ENCODE measurements at regions not wholly inside any gene's neighbourhood (a gene's known extent, or its start where the extent isn't known, plus 50 kb on each side); places are given as distances from the start of the nearest gene placed in this dataset.
"Not testable (repeated sequence)": the region's sequence is repeated elsewhere in the genome, so short reads cannot be mapped to it uniquely, and the experiment has no call there.

DNA sequence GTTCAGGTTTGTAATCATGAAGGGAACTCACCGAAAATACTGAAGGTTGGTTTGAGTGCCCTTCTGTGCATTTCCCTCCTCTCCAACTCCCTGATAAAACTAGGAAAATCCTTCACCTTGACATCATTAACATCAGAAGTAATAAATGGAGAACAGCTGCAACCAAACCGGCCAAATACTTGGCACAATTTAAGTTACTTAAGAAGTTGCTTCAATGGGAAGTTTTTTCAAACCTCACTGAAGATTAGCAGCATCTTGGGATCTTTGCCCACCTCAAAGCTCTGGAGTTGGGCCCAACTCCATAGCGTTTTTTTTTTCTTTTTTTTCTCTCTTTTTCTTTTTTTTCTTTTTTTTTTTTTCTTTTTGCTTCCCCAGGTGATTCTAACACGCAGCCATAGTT lies 784.8 kb downstream of the KCNA4 start:
- ATAC-seq (replicated peaks in 1 of 4), result no peak
- no peaks in the 10 kb centered on the region for H3K36me3 ChIP-seq (ENCODE audit: control insufficient read depth in 2 of 2, extremely low read depth in 1 of 2, insufficient read depth in 1 of 2, low read length in 1 of 2)
- WGBS (ENCODE audit: insufficient coverage), result 80% methylated on average over 1 of the region's 4 CpGs

GRCh38 chr11:29231586-29231985 lies 785.2 kb downstream of the KCNA4 start:
- no CpG with 5 or more reads among the region's 3 CpGs for WGBS (ENCODE audit: insufficient coverage)
- no peaks in the 10 kb centered on the region for H3K36me3 Mint-ChIP-seq
- ChIA-PET POLR2A (no interaction called here), CTCF (no interaction called here)
- no peak overlapping the region for H3K4me3 Mint-ChIP-seq
- DNase-seq, result no peak
- Histone ChIP-seq H3K4me1 (ENCODE audit: control insufficient read depth in 1 of 2, extremely low read depth in 1 of 2, insufficient read depth in 2 of 2, low read length in 2 of 2) (no peaks in the 10 kb centered on the region), H3K4me3 (ENCODE audit: control insufficient read depth in 1 of 2, extremely low read depth in 1 of 2, low read length in 1 of 2) (no peak overlapping the region), H3K27me3 (replicated peaks in 1 of 2; ENCODE audit: control insufficient read depth in 2 of 2, extremely low read depth in 1 of 2, insufficient read depth in 2 of 2, low read length in 1 of 2) (no peaks in the 10 kb centered on the region), H3K27ac (ENCODE audit: low read length) (no peak overlapping the region), H3K9me3 (no peaks in the 10 kb centered on the region), H3K36me3 (ENCODE audit: control insufficient read depth in 2 of 2, extremely low read depth in 1 of 2, insufficient read depth in 1 of 2, low read length in 1 of 2) (no peaks in the 10 kb centered on the region)
- no peak overlapping the region for H3K27ac Mint-ChIP-seq
- ATAC-seq (replicated peaks in 1 of 4), result no peak
- no peaks in the 10 kb centered on the region for H3K4me1 Mint-ChIP-seq
- peaks cover 16 to 22% (median 16%) of the 10 kb centered on the region in 3 donors for H3K9me3 Mint-ChIP-seq
- H3K27me3 Mint-ChIP-seq, result no peaks in the 10 kb centered on the region

More for the DNA sequence above, 784.8 kb downstream of the KCNA4 start:
- Mint-ChIP-seq H3K27me3 (no peaks in the 10 kb centered on the region), H3K36me3 (no peaks in the 10 kb centered on the region), H3K27ac (no peak overlapping the region), H3K4me3 (no peak overlapping the region), H3K9me3 (peaks cover 16 to 22% (median 16%) of the 10 kb centered on the region in 3 donors), H3K4me1 (no peaks in the 10 kb centered on the region)
- H3K4me1 ChIP-seq (ENCODE audit: control insufficient read depth in 1 of 2, extremely low read depth in 1 of 2, insufficient read depth in 2 of 2, low read length in 2 of 2), result no peaks in the 10 kb centered on the region
- H3K9me3 ChIP-seq, result no peaks in the 10 kb centered on the region
- ChIA-PET CTCF (no interaction called here), POLR2A (no interaction called here)
- H3K27ac ChIP-seq (ENCODE audit: low read length), result no peak overlapping the region
- no peaks in the 10 kb centered on the region for H3K27me3 ChIP-seq (replicated peaks in 1 of 2; ENCODE audit: control insufficient read depth in 2 of 2, extremely low read depth in 1 of 2, insufficient read depth in 2 of 2, low read length in 1 of 2)
- DNase-seq, result no peak
- no peak overlapping the region for H3K4me3 ChIP-seq (ENCODE audit: control insufficient read depth in 1 of 2, extremely low read depth in 1 of 2, low read length in 1 of 2)

DNA sequence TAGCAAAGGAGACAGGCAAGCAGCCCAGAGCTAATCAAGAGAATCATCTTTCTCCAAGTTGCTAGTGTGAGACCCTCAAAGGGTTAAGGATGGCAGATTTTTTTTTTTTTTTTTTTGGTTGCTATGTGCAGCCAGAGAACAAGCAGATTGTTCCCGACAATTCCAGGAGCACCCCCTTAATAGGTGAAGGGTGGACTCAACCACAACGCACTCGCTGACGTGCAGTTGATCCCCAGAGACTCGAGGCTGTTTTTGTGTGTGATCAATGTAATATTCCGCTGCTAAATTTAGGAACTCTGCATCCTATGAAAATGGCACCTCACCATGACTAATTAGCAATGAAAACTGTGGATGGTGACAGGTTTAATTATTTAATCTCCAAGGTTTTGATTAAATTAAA lies 789.0 kb downstream of the KCNA4 start:
- Histone ChIP-seq H3K27ac (ENCODE audit: low read length) (no peak overlapping the region), H3K9me3 (no peaks in the 10 kb centered on the region), H3K27me3 (replicated peaks in 1 of 2; ENCODE audit: control insufficient read depth in 2 of 2, extremely low read depth in 1 of 2, insufficient read depth in 2 of 2, low read length in 1 of 2) (no peaks in the 10 kb centered on the region), H3K4me3 (ENCODE audit: control insufficient read depth in 1 of 2, extremely low read depth in 1 of 2, low read length in 1 of 2) (no peak overlapping the region), H3K36me3 (ENCODE audit: control insufficient read depth in 2 of 2, extremely low read depth in 1 of 2, insufficient read depth in 1 of 2, low read length in 1 of 2) (no peaks in the 10 kb centered on the region), H3K4me1 (ENCODE audit: control insufficient read depth in 1 of 2, extremely low read depth in 1 of 2, insufficient read depth in 2 of 2, low read length in 2 of 2) (no peaks in the 10 kb centered on the region)
- no peak overlapping the region for H3K27ac Mint-ChIP-seq
- POLR2A ChIA-PET, result no interaction called here
- no peak overlapping the region for H3K4me3 Mint-ChIP-seq
- CTCF ChIA-PET, result no interaction called here
- ATAC-seq (replicated peaks in 1 of 4) (no peak), DNase-seq (no peak)
- no peaks in the 10 kb centered on the region for H3K4me1 Mint-ChIP-seq
- H3K9me3 Mint-ChIP-seq, result peaks cover 18 to 22% (median 21%) of the 10 kb centered on the region in 3 donors
- H3K27me3 Mint-ChIP-seq, result no peaks in the 10 kb centered on the region
- no CpG with 5 or more reads among the region's 6 CpGs for WGBS (ENCODE audit: insufficient coverage)
- no peaks in the 10 kb centered on the region for H3K36me3 Mint-ChIP-seq

DNA sequence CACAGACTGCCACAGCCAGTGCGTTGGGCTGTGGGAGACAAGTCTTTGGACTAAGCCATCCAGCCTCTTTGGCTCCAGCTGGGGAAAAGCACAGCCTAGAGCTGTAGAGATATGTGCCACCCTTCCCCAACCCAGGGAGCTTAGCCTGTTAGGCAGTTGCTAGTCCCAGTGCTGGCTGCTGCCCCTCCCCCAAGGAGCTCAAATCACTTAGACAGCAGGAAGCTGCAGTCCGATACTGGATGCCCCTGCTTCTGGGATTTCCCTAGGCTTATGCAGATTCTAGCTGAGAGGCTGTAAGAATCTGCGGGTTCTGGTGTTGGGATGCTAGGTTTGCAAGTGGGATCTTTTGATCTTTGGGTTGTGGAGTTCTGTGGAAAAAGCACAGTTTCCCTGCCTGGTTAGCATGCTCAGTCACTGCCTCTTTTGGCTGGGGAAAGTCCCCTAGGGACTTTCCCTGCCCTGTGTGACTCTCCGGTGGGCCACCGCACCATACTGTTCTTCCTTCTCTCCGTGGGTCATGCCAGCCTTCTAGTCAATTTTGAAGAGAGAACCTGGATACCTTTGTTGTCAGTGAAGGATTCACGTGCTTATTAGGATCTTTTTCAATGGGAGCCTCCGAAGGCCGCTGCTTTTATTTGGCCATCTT lies 792.0 kb downstream of the KCNA4 start:
- Histone ChIP-seq H3K27me3 (replicated peaks in 1 of 2; ENCODE audit: control insufficient read depth in 2 of 2, extremely low read depth in 1 of 2, insufficient read depth in 2 of 2, low read length in 1 of 2) (no peaks in the 10 kb centered on the region), H3K27ac (ENCODE audit: low read length) (no peak overlapping the region), H3K9me3 (no peaks in the 10 kb centered on the region), H3K36me3 (ENCODE audit: control insufficient read depth in 2 of 2, extremely low read depth in 1 of 2, insufficient read depth in 1 of 2, low read length in 1 of 2) (no peaks in the 10 kb centered on the region), H3K4me3 (ENCODE audit: control insufficient read depth in 1 of 2, extremely low read depth in 1 of 2, low read length in 1 of 2) (no peak overlapping the region), H3K4me1 (ENCODE audit: control insufficient read depth in 1 of 2, extremely low read depth in 1 of 2, insufficient read depth in 2 of 2, low read length in 2 of 2) (no peaks in the 10 kb centered on the region)
- DNase-seq (no peak), ATAC-seq (replicated peaks in 1 of 4) (no peak)
- CTCF ChIA-PET, result no interaction called here
- Mint-ChIP-seq H3K27ac (no peak overlapping the region), H3K36me3 (no peaks in the 10 kb centered on the region), H3K9me3 (peaks cover 17 to 26% (median 25%) of the 10 kb centered on the region in 3 donors), H3K4me3 (no peak overlapping the region), H3K4me1 (no peaks in the 10 kb centered on the region), H3K27me3 (no peaks in the 10 kb centered on the region)
- 60% methylated on average over 3 of the region's 9 CpGs for WGBS (ENCODE audit: insufficient coverage)
- POLR2A ChIA-PET, result no interaction called here

- H3K4me1 Mint-ChIP-seq; H3K36me3 Mint-ChIP-seq; CTCF ChIA-PET; H3K4me1 ChIP-seq (ENCODE audit: control insufficient read depth in 1 of 2, extremely low read depth in 1 of 2, insufficient read depth in 2 of 2, low read length in 2 of 2); H3K27ac ChIP-seq (ENCODE audit: low read length); H3K36me3 ChIP-seq (ENCODE audit: control insufficient read depth in 2 of 2, extremely low read depth in 1 of 2, insufficient read depth in 1 of 2, low read length in 1 of 2); H3K4me3 Mint-ChIP-seq; H3K27ac Mint-ChIP-seq; H3K9me3 ChIP-seq; POLR2A ChIA-PET; ATAC-seq (replicated peaks in 1 of 4); DNase-seq; H3K4me3 ChIP-seq (ENCODE audit: control insufficient read depth in 1 of 2, extremely low read depth in 1 of 2, low read length in 1 of 2); H3K27me3 Mint-ChIP-seq; H3K27me3 ChIP-seq (replicated peaks in 1 of 2; ENCODE audit: control insufficient read depth in 2 of 2, extremely low read depth in 1 of 2, insufficient read depth in 2 of 2, low read length in 1 of 2): not testable (repeated sequence)
- WGBS (ENCODE audit: insufficient coverage), result no CpG with 5 or more reads among the region's 1 CpG
- peaks cover 10 to 38% (median 32%) of the 10 kb centered on the region in 3 donors for H3K9me3 Mint-ChIP-seq
These were observed 797.3 kb downstream of the KCNA4 start for GRCh38 chr11:29219531-29219930.

DNA sequence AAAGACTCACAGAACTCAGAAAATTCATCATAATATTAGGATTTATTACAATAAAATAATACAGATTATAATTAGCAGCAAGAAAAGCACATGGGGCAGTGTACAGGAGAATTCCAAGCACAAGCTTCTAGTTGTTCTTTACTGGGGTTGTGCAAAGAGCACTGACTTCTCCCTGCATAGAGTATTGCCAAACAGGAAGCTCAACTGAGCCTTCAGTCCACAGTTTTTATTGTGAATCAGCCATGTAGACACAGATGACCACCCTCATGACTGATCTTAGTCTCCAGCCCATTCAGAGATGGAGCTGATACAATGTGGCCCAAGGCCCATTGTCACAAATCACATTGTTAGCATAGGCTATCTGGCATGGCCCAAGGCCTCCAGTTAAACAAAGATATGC lies 798.9 kb downstream of the KCNA4 start:
- no peaks in the 10 kb centered on the region for H3K9me3 ChIP-seq
- CTCF ChIA-PET, result no interaction called here
- H3K4me3 ChIP-seq (ENCODE audit: control insufficient read depth in 1 of 2, extremely low read depth in 1 of 2, low read length in 1 of 2), result no peak overlapping the region
- no peak overlapping the region for H3K27ac Mint-ChIP-seq
- DNase-seq (no peak), ATAC-seq (replicated peaks in 1 of 4) (no peak)
- no peaks in the 10 kb centered on the region for H3K4me1 Mint-ChIP-seq
- no peaks in the 10 kb centered on the region for H3K4me1 ChIP-seq (ENCODE audit: control insufficient read depth in 1 of 2, extremely low read depth in 1 of 2, insufficient read depth in 2 of 2, low read length in 2 of 2)
- no peaks in the 10 kb centered on the region for H3K36me3 ChIP-seq (ENCODE audit: control insufficient read depth in 2 of 2, extremely low read depth in 1 of 2, insufficient read depth in 1 of 2, low read length in 1 of 2)
- no peaks in the 10 kb centered on the region for H3K27me3 Mint-ChIP-seq
- POLR2A ChIA-PET, result no interaction called here
- H3K36me3 Mint-ChIP-seq, result no peaks in the 10 kb centered on the region
- no peak overlapping the region for H3K27ac ChIP-seq (ENCODE audit: low read length)
- peaks cover 15 to 37% (median 24%) of the 10 kb centered on the region in 3 donors for H3K9me3 Mint-ChIP-seq
- H3K27me3 ChIP-seq (replicated peaks in 1 of 2; ENCODE audit: control insufficient read depth in 2 of 2, extremely low read depth in 1 of 2, insufficient read depth in 2 of 2, low read length in 1 of 2), result no peaks in the 10 kb centered on the region
- H3K4me3 Mint-ChIP-seq, result no peak overlapping the region

DNA sequence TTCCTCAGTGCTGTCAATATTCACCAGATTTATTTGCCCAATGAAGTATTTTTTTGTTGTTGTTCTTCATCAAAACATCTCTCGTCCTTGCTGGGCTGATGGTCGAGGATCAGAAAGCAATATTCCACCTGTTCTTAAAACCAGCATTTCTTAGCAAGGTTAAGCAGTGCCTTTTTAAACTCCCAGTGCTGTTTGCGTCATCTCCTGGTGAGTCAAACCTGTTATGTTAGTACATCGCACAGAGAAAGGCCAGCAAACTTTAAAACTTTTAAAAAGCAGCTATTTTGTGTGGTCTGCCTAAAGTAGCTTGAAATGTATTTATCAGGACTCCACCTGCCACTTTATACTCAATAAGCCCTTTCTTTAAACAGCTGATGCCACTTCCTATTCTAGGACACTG lies 802.0 kb downstream of the KCNA4 start:
- POLR2A ChIA-PET, result no interaction called here
- 33% methylated on average over 1 of the region's 4 CpGs for WGBS (ENCODE audit: insufficient coverage)

More for the DNA sequence above, 802.0 kb downstream of the KCNA4 start:
- H3K9me3 Mint-ChIP-seq, result peaks cover 14 to 34% (median 28%) of the 10 kb centered on the region in 3 donors
- DNase-seq (no peak), ATAC-seq (replicated peaks in 1 of 4) (no peak)
- no peaks in the 10 kb centered on the region for H3K36me3 Mint-ChIP-seq
- H3K36me3 ChIP-seq (ENCODE audit: control insufficient read depth in 2 of 2, extremely low read depth in 1 of 2, insufficient read depth in 1 of 2, low read length in 1 of 2), result no peaks in the 10 kb centered on the region
- no peaks in the 10 kb centered on the region for H3K9me3 ChIP-seq
- H3K27me3 Mint-ChIP-seq, result no peaks in the 10 kb centered on the region
- H3K4me3 ChIP-seq (ENCODE audit: control insufficient read depth in 1 of 2, extremely low read depth in 1 of 2, low read length in 1 of 2), result no peak overlapping the region
- H3K27ac ChIP-seq (ENCODE audit: low read length), result no peak overlapping the region
- H3K27ac Mint-ChIP-seq, result no peak overlapping the region
- H3K27me3 ChIP-seq (replicated peaks in 1 of 2; ENCODE audit: control insufficient read depth in 2 of 2, extremely low read depth in 1 of 2, insufficient read depth in 2 of 2, low read length in 1 of 2), result no peaks in the 10 kb centered on the region
- CTCF ChIA-PET, result no interaction called here
- H3K4me1 Mint-ChIP-seq, result no peaks in the 10 kb centered on the region
- H3K4me3 Mint-ChIP-seq, result no peak overlapping the region
- no peaks in the 10 kb centered on the region for H3K4me1 ChIP-seq (ENCODE audit: control insufficient read depth in 1 of 2, extremely low read depth in 1 of 2, insufficient read depth in 2 of 2, low read length in 2 of 2)
